ENCODE measurements at regions not wholly inside any gene's neighbourhood (a gene's known extent, or its start where the extent isn't known, plus 50 kb on each side); places are given as distances from the start of the nearest gene placed in this dataset.

- Histone ChIP-seq H4K8ac (ENCODE audit: low read length) (no peak overlapping the region), H3K79me1 (replicated peaks; ENCODE audit: low read length, poor library complexity, severe bottlenecking) (no peaks in the 10 kb centered on the region), H2AFZ (ENCODE audit: low read depth, low read length) (no peak overlapping the region), H3K4me1 (ENCODE audit: control insufficient read depth, insufficient read depth, low read depth, low read length) (no peaks in the 10 kb centered on the region), H3K9me3 (ENCODE audit: control insufficient read depth, low read length) (no peaks in the 10 kb centered on the region), H3K4me3 (ENCODE audit: insufficient read depth in 1 of 2, low read depth in 1 of 2, low read length in 2 of 2) (no peak overlapping the region), H3K23ac (ENCODE audit: low read length in 2 of 2) (no peak overlapping the region), H3K14ac (ENCODE audit: low read length in 2 of 2) (no peak overlapping the region), H3K36me3 (ENCODE audit: control insufficient read depth in 1 of 2, insufficient read depth in 2 of 2, low read depth in 1 of 2, low read length in 2 of 2) (no peaks in the 10 kb centered on the region), H3K27ac (ENCODE audit: low read length, poor library complexity, severe bottlenecking) (no peak overlapping the region), H2BK15ac (ENCODE audit: low read depth, poor library complexity, severe bottlenecking) (no peak overlapping the region), H2BK120ac (ENCODE audit: low read depth, low read length) (no peak overlapping the region), H3K9ac (ENCODE audit: low read length) (no peak overlapping the region), H4K91ac (ENCODE audit: low read length) (no peak overlapping the region), H2BK12ac (ENCODE audit: low read length in 2 of 2) (no peak overlapping the region), H3K27me3 (ENCODE audit: control insufficient read depth in 1 of 2, insufficient read depth in 1 of 2, low read length in 2 of 2) (peaks cover 0 to 7% of the 10 kb centered on the region in 2 experiments), H2BK5ac (ENCODE audit: low read depth, low read length, poor library complexity, severe bottlenecking) (no peak overlapping the region), H2AK5ac (ENCODE audit: low read length, severe bottlenecking) (no peak overlapping the region), H3K4ac (ENCODE audit: low read depth in 1 of 2, low read length in 2 of 2) (no peak overlapping the region), H3K18ac (ENCODE audit: low read depth in 1 of 2, low read length in 2 of 2) (no peak overlapping the region), H3K4me2 (ENCODE audit: low read length, poor library complexity, severe bottlenecking) (no peak overlapping the region)
- DNase-seq, result no peak
- WGBS, result 64% methylated on average over 5 of the region's 6 CpGs
Observed at GRCh38 chr18:987325-988186, 82.9 kb downstream of the ADCYAP1 start.

GRCh38 chr18:989425-989824, 84.8 kb downstream of the ADCYAP1 start:
- WGBS, result 76% methylated on average over 2 of the region's 2 CpGs
- no peak overlapping the region for H2BK120ac ChIP-seq (ENCODE audit: low read depth, low read length)
- H3K9me3 ChIP-seq (ENCODE audit: control insufficient read depth, low read length), result no peaks in the 10 kb centered on the region

GRCh38 chr18:990197-990596, 85.5 kb downstream of the ADCYAP1 start:
- H3K27me3 ChIP-seq (ENCODE audit: control insufficient read depth in 1 of 2, insufficient read depth in 1 of 2, low read length in 2 of 2), result peaks cover 0 to 3% of the 10 kb centered on the region in 2 experiments
- no peak overlapping the region for H2BK5ac ChIP-seq (ENCODE audit: low read depth, low read length, poor library complexity, severe bottlenecking)
- H3K4me2 ChIP-seq (ENCODE audit: low read length, poor library complexity, severe bottlenecking), result no peak overlapping the region
- H3K9ac ChIP-seq (ENCODE audit: low read length), result no peak overlapping the region
- H3K27ac ChIP-seq (ENCODE audit: low read length, poor library complexity, severe bottlenecking), result no peak overlapping the region
- no peaks in the 10 kb centered on the region for H3K4me1 ChIP-seq (ENCODE audit: control insufficient read depth, insufficient read depth, low read depth, low read length)
- no peak overlapping the region for H3K4me3 ChIP-seq (ENCODE audit: insufficient read depth in 1 of 2, low read depth in 1 of 2, low read length in 2 of 2)
- H3K36me3 ChIP-seq (ENCODE audit: control insufficient read depth in 1 of 2, insufficient read depth in 2 of 2, low read depth in 1 of 2, low read length in 2 of 2), result no peaks in the 10 kb centered on the region
- no peak overlapping the region for H3K23ac ChIP-seq (ENCODE audit: low read length in 2 of 2)
- no peak overlapping the region for H2BK120ac ChIP-seq (ENCODE audit: low read depth, low read length)
- H2AFZ ChIP-seq (ENCODE audit: low read depth, low read length), result no peak overlapping the region
- no peak overlapping the region for H3K14ac ChIP-seq (ENCODE audit: low read length in 2 of 2)
- DNase-seq, result no peak
- H2AK5ac ChIP-seq (ENCODE audit: low read length, severe bottlenecking), result no peak overlapping the region
- no peak overlapping the region for H4K91ac ChIP-seq (ENCODE audit: low read length)
- no peak overlapping the region for H2BK15ac ChIP-seq (ENCODE audit: low read depth, poor library complexity, severe bottlenecking)
- H2BK12ac ChIP-seq (ENCODE audit: low read length in 2 of 2), result peak overlapping the region in 1 of 2 experiments; percentile 15
- no peak overlapping the region for H4K8ac ChIP-seq (ENCODE audit: low read length)
- no CpG with 5 or more reads among the region's 2 CpGs for WGBS
- H3K79me1 ChIP-seq (replicated peaks; ENCODE audit: low read length, poor library complexity, severe bottlenecking), result no peaks in the 10 kb centered on the region
- no peaks in the 10 kb centered on the region for H3K9me3 ChIP-seq (ENCODE audit: control insufficient read depth, low read length)
- no peak overlapping the region for H3K18ac ChIP-seq (ENCODE audit: low read depth in 1 of 2, low read length in 2 of 2)
- no peak overlapping the region for H3K4ac ChIP-seq (ENCODE audit: low read depth in 1 of 2, low read length in 2 of 2)

More at GRCh38 chr18:989425-989824, 84.8 kb downstream of the ADCYAP1 start:
- no peak overlapping the region for H2BK5ac ChIP-seq (ENCODE audit: low read depth, low read length, poor library complexity, severe bottlenecking)
- no peak for DNase-seq
- H3K27ac ChIP-seq (ENCODE audit: low read length, poor library complexity, severe bottlenecking), result no peak overlapping the region
- no peaks in the 10 kb centered on the region for H3K36me3 ChIP-seq (ENCODE audit: control insufficient read depth in 1 of 2, insufficient read depth in 2 of 2, low read depth in 1 of 2, low read length in 2 of 2)
- H3K27me3 ChIP-seq (ENCODE audit: control insufficient read depth in 1 of 2, insufficient read depth in 1 of 2, low read length in 2 of 2), result peaks cover 0 to 7% of the 10 kb centered on the region in 2 experiments
- H4K8ac ChIP-seq (ENCODE audit: low read length), result no peak overlapping the region
- no peak overlapping the region for H3K14ac ChIP-seq (ENCODE audit: low read length in 2 of 2)
- no peak overlapping the region for H3K18ac ChIP-seq (ENCODE audit: low read depth in 1 of 2, low read length in 2 of 2)
- H2BK15ac ChIP-seq (ENCODE audit: low read depth, poor library complexity, severe bottlenecking), result no peak overlapping the region
- no peak overlapping the region for H3K4me2 ChIP-seq (ENCODE audit: low read length, poor library complexity, severe bottlenecking)
- no peak overlapping the region for H3K4ac ChIP-seq (ENCODE audit: low read depth in 1 of 2, low read length in 2 of 2)
- H3K23ac ChIP-seq (ENCODE audit: low read length in 2 of 2), result no peak overlapping the region
- H3K4me1 ChIP-seq (ENCODE audit: control insufficient read depth, insufficient read depth, low read depth, low read length), result no peaks in the 10 kb centered on the region
- H2AFZ ChIP-seq (ENCODE audit: low read depth, low read length), result no peak overlapping the region
- H3K9ac ChIP-seq (ENCODE audit: low read length), result no peak overlapping the region
- H3K79me1 ChIP-seq (replicated peaks; ENCODE audit: low read length, poor library complexity, severe bottlenecking), result no peaks in the 10 kb centered on the region
- H2AK5ac ChIP-seq (ENCODE audit: low read length, severe bottlenecking), result no peak overlapping the region
- no peak overlapping the region for H4K91ac ChIP-seq (ENCODE audit: low read length)
- no peak overlapping the region for H3K4me3 ChIP-seq (ENCODE audit: insufficient read depth in 1 of 2, low read depth in 1 of 2, low read length in 2 of 2)
- H2BK12ac ChIP-seq (ENCODE audit: low read length in 2 of 2), result no peak overlapping the region

- no peaks in the 10 kb centered on the region for H3K9me3 ChIP-seq (ENCODE audit: control insufficient read depth, low read length)
- H3K27ac ChIP-seq (ENCODE audit: low read length, poor library complexity, severe bottlenecking), result no peak overlapping the region
- H3K4me3 ChIP-seq (ENCODE audit: insufficient read depth in 1 of 2, low read depth in 1 of 2, low read length in 2 of 2), result no peak overlapping the region
- no peak overlapping the region for H3K4me2 ChIP-seq (ENCODE audit: low read length, poor library complexity, severe bottlenecking)
- no peaks in the 10 kb centered on the region for H3K36me3 ChIP-seq (ENCODE audit: control insufficient read depth in 1 of 2, insufficient read depth in 2 of 2, low read depth in 1 of 2, low read length in 2 of 2)
- H3K14ac ChIP-seq (ENCODE audit: low read length in 2 of 2), result no peak overlapping the region
- no peaks in the 10 kb centered on the region for H3K79me1 ChIP-seq (replicated peaks; ENCODE audit: low read length, poor library complexity, severe bottlenecking)
- no peaks in the 10 kb centered on the region for H3K4me1 ChIP-seq (ENCODE audit: control insufficient read depth, insufficient read depth, low read depth, low read length)
- WGBS, result 54% methylated on average over 2 of the region's 2 CpGs
- no peak overlapping the region for H2AK5ac ChIP-seq (ENCODE audit: low read length, severe bottlenecking)
- DNase-seq, result no peak
- no peak overlapping the region for H4K8ac ChIP-seq (ENCODE audit: low read length)
- no peak overlapping the region for H3K23ac ChIP-seq (ENCODE audit: low read length in 2 of 2)
- no peak overlapping the region for H3K18ac ChIP-seq (ENCODE audit: low read depth in 1 of 2, low read length in 2 of 2)
- no peak overlapping the region for H2BK120ac ChIP-seq (ENCODE audit: low read depth, low read length)
- H2BK15ac ChIP-seq (ENCODE audit: low read depth, poor library complexity, severe bottlenecking), result no peak overlapping the region
- H2AFZ ChIP-seq (ENCODE audit: low read depth, low read length), result no peak overlapping the region
- no peak overlapping the region for H2BK5ac ChIP-seq (ENCODE audit: low read depth, low read length, poor library complexity, severe bottlenecking)
- H4K91ac ChIP-seq (ENCODE audit: low read length), result no peak overlapping the region
- H3K9ac ChIP-seq (ENCODE audit: low read length), result no peak overlapping the region
- H3K27me3 ChIP-seq (ENCODE audit: control insufficient read depth in 1 of 2, insufficient read depth in 1 of 2, low read length in 2 of 2), result no peaks in the 10 kb centered on the region
- H3K4ac ChIP-seq (ENCODE audit: low read depth in 1 of 2, low read length in 2 of 2), result no peak overlapping the region
- H2BK12ac ChIP-seq (ENCODE audit: low read length in 2 of 2), result no peak overlapping the region
Observed at GRCh38 chr18:991441-991840, 86.8 kb downstream of the ADCYAP1 start.
